OCI-LY3 (cell line): ENCODE measurements at regions not wholly inside any gene's neighbourhood (a gene's known extent, or its start where the extent isn't known, plus 50 kb on each side); places are given as distances from the start of the nearest gene placed in this dataset.

Experiments used
- EZH2phosphoT487 ChIP-seq: fragments of 200-600 bp; shearing (Covaris generic); IDR thresholded peaks from 2 replicates; pipeline ENCODE4 v1.6.1; 2018; ENCODE audit warnings: antibody characterized with exemption, mixed run types, low read depth
- TF ChIP-seq, protein P1 (sequence below): fragments of 200-600, 300-600 bp; sonication (generic); IDR thresholded peaks from 2 replicates; pipeline ENCODE4 v1.5.1; 2014; ENCODE audit warnings: antibody characterized with exemption, low read length, low read depth

DNA sequence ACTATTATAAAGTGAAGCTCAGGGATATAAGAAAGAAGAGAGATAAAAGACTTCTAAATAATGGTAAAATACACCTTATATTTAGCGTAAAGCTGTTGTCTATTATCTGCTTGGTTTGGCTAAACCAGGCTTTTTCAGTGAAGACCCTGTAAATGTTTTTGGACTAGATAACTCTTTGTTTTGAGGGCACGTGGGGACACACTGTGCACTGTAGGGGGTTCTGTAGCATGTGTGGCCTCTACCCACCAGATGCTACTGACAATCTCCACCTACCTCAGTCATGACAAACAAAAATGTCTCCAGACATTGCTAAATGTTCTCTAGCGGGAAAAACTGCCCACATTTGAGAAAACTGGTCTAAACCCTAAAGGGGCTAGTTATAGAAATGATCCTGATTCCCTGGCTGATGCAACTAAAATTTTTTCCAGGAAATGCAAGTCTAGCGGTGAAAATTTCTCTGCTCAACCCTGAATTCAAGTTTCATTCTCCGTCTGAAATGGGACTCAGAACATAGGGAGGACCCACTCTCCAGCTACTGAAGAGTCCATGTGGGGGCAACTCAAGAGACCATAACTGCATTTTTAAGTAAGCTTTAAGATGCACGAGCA, 355.2 kb upstream of the RASGEF1B start:
- TF ChIP-seq, protein P1, sequence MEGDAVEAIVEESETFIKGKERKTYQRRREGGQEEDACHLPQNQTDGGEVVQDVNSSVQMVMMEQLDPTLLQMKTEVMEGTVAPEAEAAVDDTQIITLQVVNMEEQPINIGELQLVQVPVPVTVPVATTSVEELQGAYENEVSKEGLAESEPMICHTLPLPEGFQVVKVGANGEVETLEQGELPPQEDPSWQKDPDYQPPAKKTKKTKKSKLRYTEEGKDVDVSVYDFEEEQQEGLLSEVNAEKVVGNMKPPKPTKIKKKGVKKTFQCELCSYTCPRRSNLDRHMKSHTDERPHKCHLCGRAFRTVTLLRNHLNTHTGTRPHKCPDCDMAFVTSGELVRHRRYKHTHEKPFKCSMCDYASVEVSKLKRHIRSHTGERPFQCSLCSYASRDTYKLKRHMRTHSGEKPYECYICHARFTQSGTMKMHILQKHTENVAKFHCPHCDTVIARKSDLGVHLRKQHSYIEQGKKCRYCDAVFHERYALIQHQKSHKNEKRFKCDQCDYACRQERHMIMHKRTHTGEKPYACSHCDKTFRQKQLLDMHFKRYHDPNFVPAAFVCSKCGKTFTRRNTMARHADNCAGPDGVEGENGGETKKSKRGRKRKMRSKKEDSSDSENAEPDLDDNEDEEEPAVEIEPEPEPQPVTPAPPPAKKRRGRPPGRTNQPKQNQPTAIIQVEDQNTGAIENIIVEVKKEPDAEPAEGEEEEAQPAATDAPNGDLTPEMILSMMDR = no peak
- TF ChIP-seq EZH2phosphoT487 = no peak
